HG02981 (cell line): ENCODE measurements at regions not wholly inside any gene's neighbourhood (a gene's known extent, or its start where the extent isn't known, plus 50 kb on each side); places are given as distances from the start of the nearest gene placed in this dataset.

ENCODE experiments used
- ATAC-seq: cut with Tn5 transposase; IDR thresholded peaks from one replicate; pipeline ENCODE4 v1.9.1; 2021; ENCODE audit warnings: mild to moderate bottlenecking, moderate library complexity; ENCODE audit not compliant: unreplicated experiment

DNA sequence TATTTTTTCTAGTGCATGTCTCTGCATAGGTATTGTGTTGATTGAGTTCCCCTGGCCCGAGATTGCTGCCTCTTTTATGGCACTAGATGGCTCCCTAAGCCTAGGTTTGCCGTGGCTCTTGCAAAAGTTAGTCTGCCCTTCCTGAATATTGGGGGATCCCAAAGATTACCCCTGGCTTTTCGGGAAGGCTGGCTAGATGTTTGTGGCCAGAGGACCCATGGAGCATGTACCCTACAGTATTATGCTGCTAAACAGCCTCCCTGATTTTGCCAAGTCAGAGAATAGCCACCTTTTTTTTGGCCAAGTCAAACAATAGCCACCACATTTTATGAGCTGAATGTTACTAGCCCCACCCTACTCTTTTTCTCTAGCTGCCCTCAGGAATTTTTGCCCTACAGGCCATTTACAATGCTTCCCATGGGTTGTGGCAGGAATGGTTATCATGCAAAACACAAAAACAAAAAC lies 343.2 kb downstream of the OLFM3 start:
- no peak for ATAC-seq

GRCh38 chr1:101664726-101665125 lies 332.0 kb downstream of the OLFM3 start:
- ATAC-seq: no peak

GRCh38 chr1:101667761-101668160 lies 329.0 kb downstream of the OLFM3 start:
- no peak for ATAC-seq

DNA sequence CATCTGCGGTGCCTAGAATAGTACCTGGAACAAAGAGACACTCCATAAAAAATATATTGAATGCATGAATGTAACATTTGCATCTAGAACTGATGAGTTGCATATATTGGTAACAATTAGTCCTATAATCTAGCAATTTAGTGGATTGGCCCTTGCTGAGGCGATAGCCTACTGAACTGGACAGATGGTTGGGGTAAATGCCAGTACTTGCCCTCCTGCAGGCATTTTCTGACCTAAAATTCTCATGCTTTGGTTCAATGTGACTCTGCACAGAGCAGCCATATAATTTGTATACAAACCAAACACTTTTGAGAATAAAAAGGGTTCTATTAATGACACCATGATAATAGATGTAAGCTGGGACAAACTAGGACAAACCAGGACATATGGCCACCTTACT lies 313.6 kb downstream of the OLFM3 start:
- ATAC-seq: no peak

GRCh38 chr1:101683561-101683960 lies 313.2 kb downstream of the OLFM3 start:
- ATAC-seq: no peak

GRCh38 chr1:101697072-101697471 lies 299.7 kb downstream of the OLFM3 start:
- no peak for ATAC-seq

GRCh38 chr1:101698681-101699080 lies 298.0 kb downstream of the OLFM3 start:
- ATAC-seq: no peak

DNA sequence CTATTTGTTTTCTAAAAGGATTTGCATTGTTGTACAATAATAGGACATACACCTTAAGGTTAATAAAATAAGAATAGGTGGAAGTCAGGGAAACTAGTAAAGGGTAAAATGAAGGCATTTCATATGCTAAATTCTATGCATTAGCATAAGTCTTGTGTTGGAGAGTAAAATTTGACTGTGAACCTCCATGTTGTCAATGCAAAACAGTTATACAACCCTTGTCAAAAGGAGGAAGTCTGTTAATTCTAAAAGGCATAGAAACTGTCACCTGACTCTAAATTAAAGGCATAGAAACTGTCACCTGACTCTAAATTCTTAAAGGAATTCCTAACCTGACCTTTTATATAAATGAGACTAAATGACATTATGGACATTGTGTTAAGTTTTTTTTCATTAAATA lies 291.8 kb downstream of the OLFM3 start:
- ATAC-seq: no peak

DNA sequence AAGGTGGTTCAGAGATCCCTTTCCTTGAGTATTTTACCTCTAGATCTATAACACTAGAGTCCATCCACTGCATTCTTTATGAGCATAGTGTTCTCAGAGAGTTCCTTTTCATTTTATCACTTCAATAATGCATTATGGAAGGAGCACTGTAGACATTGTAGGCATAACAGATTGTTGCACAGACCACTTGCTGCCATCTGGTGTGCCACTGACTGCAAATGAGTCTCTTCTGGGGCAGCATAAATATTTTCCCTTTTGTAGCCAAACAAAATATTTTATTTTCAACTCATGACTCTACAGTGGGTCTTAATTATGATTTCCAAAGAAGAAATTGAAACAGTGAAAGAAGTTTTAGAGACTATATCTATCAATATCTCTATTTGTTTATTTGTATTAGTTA lies 290.4 kb downstream of the OLFM3 start:
- no peak for ATAC-seq

DNA sequence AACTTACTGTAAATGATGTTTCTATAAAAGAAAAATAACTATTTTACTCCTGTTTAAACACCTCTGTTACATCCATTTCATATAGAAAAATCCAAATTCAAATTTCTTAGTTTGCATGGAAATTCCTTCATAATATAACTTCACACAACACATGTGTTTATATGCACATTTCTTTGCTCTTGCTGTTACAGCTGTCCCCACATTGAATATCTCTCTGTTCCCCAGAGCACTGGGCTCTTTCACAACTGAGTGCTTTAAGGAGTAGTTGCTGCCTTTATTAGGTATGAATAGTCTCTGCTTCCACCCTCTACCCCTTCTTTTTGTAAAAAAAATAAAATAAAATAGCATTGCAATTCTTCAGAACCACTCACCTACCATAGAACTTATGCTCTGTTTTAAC lies 287.0 kb downstream of the OLFM3 start:
- ATAC-seq: no peak

DNA sequence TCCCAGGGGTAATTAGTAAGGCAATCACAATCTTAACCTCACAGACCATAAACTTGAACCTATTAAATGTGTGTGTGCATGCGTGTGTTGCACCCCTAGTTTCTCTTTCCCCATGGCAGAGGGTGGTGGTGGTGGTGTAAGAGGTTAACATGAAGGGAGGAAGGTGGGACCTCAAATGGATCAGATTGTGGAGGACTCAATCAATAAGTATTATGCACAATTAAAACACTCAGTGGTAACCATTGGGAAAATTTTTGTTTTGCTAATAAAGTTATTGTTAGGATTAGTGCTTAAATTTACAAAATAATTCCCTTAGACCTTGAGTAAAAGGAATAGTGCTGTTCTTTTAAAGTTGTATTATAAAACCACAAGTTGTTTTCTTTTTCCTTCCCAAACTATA lies 283.0 kb downstream of the OLFM3 start:
- no peak for ATAC-seq

GRCh38 chr1:101723415-101723814 lies 273.3 kb downstream of the OLFM3 start:
- no peak for ATAC-seq

DNA sequence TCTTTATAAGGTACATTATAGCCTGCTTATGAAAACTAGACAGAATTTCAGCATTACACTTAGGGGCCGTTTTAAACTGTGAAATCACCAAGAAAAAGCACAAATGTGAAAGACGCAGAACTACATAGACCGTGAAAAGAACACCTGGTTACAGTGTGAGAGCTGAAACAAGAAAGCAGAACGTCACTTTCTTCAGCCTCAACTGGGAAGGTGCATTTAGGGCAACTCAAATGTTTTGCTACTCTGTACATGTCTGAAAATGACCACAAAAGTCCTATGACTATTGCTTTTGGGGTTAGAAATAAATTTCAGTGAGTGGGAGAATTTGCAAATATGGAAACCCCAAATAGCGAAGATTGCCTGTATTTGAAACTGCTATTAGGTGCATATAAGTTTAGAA lies 268.7 kb downstream of the OLFM3 start:
- ATAC-seq: peak; percentile 50

- ATAC-seq: no peak
Measured at GRCh38 chr1:101730559-101730958, 266.2 kb downstream of the OLFM3 start.

DNA sequence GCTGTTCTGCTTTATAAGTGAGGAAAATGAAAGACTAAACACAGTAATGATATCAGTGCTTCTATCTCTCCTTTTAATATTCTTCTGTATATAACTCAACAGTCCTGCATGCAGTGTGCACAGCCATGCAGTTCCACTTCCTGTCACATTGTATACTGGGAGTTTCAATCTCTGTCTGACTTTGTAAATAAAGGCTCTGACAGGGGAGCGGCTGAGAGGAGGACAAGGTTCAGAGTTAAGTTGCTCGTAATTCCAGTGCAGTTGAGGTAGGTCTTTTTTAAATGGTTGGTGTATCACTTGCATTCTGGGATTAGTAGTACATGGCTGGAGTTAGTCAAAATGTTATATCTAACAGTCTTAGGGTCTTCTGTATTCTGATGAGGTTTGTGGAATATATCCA lies 264.5 kb downstream of the OLFM3 start:
- no peak for ATAC-seq

GRCh38 chr1:101733340-101733739 lies 263.4 kb downstream of the OLFM3 start:
- ATAC-seq: no peak

DNA sequence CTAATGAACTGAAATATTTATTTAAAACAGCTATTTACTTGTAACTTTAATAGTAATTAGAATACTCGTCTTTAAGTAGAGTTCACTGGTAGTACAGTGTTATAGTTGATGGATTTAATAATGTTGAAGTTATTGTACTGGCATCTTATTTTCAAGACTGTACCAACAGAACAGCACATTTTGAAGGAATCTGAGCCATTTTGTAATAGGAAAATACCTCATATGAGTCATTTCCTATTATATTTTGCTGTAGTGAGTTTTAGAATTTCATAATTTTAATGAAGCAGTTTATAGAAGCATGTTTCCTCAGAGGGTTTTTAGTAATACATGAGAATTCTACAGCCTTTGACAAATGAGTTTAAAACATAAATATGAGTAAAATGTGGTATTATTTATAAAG lies 258.3 kb downstream of the OLFM3 start:
- no peak for ATAC-seq

GRCh38 chr1:101739146-101739545 lies 257.6 kb downstream of the OLFM3 start:
- no peak for ATAC-seq

DNA sequence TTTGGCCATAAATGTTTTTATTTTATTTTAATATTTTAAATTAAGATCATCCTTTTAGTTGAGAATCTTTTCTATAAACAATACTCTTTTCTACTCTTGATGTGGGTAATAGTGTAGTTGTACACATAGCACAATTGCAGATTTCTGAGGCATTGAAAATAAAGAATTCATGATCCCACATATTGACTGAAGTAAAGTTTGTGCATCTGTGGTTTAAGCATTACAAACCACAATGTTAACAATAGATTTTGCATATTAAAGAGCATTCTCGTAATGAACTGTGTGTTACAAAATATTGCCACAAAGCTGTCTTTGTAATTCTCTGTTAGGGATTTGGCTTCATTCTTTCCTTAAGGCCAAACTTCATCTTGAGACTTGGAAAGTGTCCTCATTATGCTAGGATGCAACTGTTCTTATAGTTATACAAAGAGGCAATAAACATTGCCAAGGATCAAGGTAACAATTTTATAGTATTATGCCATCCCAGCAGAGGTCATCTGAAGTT lies 256.8 kb downstream of the OLFM3 start:
- ATAC-seq: no peak

DNA sequence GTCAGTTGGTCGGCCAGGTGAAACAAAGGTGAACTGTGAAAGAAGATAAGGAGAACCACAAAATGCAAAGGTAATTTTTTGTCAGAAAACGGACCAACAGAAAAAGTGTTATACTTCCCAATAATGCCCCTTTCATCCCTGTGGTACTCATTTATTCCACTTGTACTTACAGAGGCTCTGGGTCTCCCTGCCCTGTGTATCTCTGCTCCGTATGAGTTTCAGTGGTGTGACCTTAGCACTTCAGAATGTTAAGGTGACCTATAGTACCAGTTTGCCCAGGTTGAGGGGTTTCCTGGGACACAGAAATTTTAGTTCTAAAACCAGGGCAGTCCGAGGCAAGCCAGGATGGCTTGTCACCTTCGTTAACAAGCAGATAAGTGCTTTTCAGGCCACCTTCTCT lies 254.8 kb downstream of the OLFM3 start:
- ATAC-seq: no peak

GRCh38 chr1:101742509-101742908 lies 254.2 kb downstream of the OLFM3 start:
- ATAC-seq: no peak

GRCh38 chr1:101745551-101746270 lies 251.0 kb downstream of the OLFM3 start:
- no peak for ATAC-seq

- ATAC-seq: no peak
Measured at GRCh38 chr1:101748077-101748476, 248.6 kb downstream of the OLFM3 start.
